ENCODE measurements at regions not wholly inside any gene's neighbourhood (a gene's known extent, or its start where the extent isn't known, plus 50 kb on each side); places are given as distances from the start of the nearest gene placed in this dataset.
A peak's percentile ranks its signal among the peaks of the same experiment; 100 is the strongest.

DNA sequence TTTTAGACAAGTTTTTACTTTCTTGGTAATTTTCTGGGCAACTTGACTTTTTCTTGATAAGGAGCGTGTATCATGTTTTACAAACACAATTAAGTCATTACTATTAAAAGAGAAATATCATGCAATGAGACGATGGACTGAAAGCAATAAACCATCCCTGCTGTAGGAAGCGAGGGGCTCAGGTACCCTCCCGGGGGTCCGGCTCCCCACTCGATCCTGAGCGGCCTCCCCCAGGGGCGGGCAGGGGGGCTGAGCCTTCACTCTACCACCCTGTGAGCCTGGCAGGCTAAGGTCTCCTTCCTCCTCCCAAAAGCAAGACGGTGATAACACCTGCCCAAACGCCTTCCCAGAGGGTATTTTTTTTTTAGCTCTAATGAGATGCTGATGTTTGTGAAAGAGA is 51.8 kb upstream of the ADGRA1 start:
- DNase-seq (no peak), ATAC-seq (no peak)
- H3K9me3 ChIP-seq (ENCODE audit: control insufficient read depth, insufficient read depth, low read length), result no peaks in the 10 kb centered on the region
- H3K27me3 ChIP-seq (ENCODE audit: control insufficient read depth, insufficient read depth, low read length), result no peaks in the 10 kb centered on the region
- peaks cover 15 to 23% of the 10 kb centered on the region in 2 donors for H3K27me3 Mint-ChIP-seq (ENCODE audit: low read depth in 2 of 2)
- H3K36me3 ChIP-seq (ENCODE audit: control insufficient read depth, insufficient read depth, low read length), result no peaks in the 10 kb centered on the region
- peaks cover 17% of the 10 kb centered on the region for H3K4me1 ChIP-seq (ENCODE audit: control insufficient read depth, insufficient read depth, low read length)
- no peak overlapping the region for H3K27ac ChIP-seq (ENCODE audit: low read length)
- H3K36me3 Mint-ChIP-seq, result no peaks in the 10 kb centered on the region
- no peak overlapping the region for H3K4me3 ChIP-seq (ENCODE audit: low read length)
- TF ChIP-seq CTCF (IDR thresholded peaks at IDR 0.05), result no peak
- intact Hi-C loops (cut with micrococcal nuclease), result no loop called here
- no peaks in the 10 kb centered on the region for H3K9me3 Mint-ChIP-seq
- 74% methylated on average over 9 of the region's 10 CpGs for WGBS (ENCODE audit: insufficient coverage)
- H3K4me3 Mint-ChIP-seq, result no peak overlapping the region
- no peak overlapping the region for H3K27ac Mint-ChIP-seq
- H3K4me1 Mint-ChIP-seq, result peaks cover 12 to 21% of the 10 kb centered on the region in 2 donors

- no peaks in the 10 kb centered on the region for H3K9me3 ChIP-seq (ENCODE audit: control insufficient read depth, insufficient read depth, low read length)
- H3K4me1 ChIP-seq (ENCODE audit: control insufficient read depth, insufficient read depth, low read length), result peaks cover 17% of the 10 kb centered on the region
- Mint-ChIP-seq H3K4me3 (no peak overlapping the region), H3K27me3 (ENCODE audit: low read depth in 2 of 2) (peaks cover 15 to 23% of the 10 kb centered on the region in 2 donors), H3K27ac (peak overlapping the region in 1 of 2 donors; percentile 34), H3K36me3 (no peaks in the 10 kb centered on the region), H3K4me1 (peaks cover 12 to 21% of the 10 kb centered on the region in 2 donors), H3K9me3 (no peaks in the 10 kb centered on the region)
- 71% methylated on average over 10 of the region's 10 CpGs for WGBS (ENCODE audit: insufficient coverage)
- DNase-seq (no peak), ATAC-seq (no peak)
- intact Hi-C loops (cut with micrococcal nuclease), result no loop called here
- H3K4me3 ChIP-seq (ENCODE audit: low read length), result no peak overlapping the region
- H3K27me3 ChIP-seq (ENCODE audit: control insufficient read depth, insufficient read depth, low read length), result no peaks in the 10 kb centered on the region
- H3K36me3 ChIP-seq (ENCODE audit: control insufficient read depth, insufficient read depth, low read length), result no peaks in the 10 kb centered on the region
- no peak for TF ChIP-seq CTCF (IDR thresholded peaks at IDR 0.05)
- H3K27ac ChIP-seq (ENCODE audit: low read length), result no peak overlapping the region
Observed at GRCh38 chr10:133034762-133035161, 53.0 kb upstream of the ADGRA1 start.

DNA sequence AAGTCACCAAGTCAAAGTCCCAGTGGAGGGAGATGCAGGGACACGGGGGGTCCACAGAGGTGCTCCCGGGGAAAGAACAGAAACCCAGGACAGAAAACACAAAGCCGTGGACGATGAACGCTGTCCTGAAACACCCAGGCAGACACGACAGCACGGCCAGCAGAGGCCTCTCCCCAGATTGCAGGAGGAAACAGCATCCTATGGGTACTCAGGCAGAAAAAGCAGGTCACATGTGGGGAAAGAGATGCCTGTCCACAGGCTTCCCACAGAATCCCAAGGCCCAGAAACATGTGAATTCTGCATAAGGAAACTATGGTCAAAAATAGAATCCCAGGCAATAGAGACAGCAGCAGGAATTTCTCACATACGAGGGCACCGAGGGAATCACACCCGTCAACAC is 53.6 kb upstream of the ADGRA1 start:
- peaks cover 17% of the 10 kb centered on the region for H3K4me1 ChIP-seq (ENCODE audit: control insufficient read depth, insufficient read depth, low read length)
- 95% methylated on average over 10 of the region's 10 CpGs for WGBS (ENCODE audit: insufficient coverage)
- no peak overlapping the region for H3K4me3 Mint-ChIP-seq

More for the DNA sequence above, 53.6 kb upstream of the ADGRA1 start:
- no peaks in the 10 kb centered on the region for H3K9me3 Mint-ChIP-seq
- intact Hi-C loops (cut with micrococcal nuclease), result no loop called here
- peaks cover 4% of the 10 kb centered on the region for H3K27me3 ChIP-seq (ENCODE audit: control insufficient read depth, insufficient read depth, low read length)
- no peaks in the 10 kb centered on the region for H3K36me3 ChIP-seq (ENCODE audit: control insufficient read depth, insufficient read depth, low read length)
- H3K4me3 ChIP-seq (ENCODE audit: low read length), result no peak overlapping the region
- no peaks in the 10 kb centered on the region for H3K9me3 ChIP-seq (ENCODE audit: control insufficient read depth, insufficient read depth, low read length)
- peaks cover 15 to 23% of the 10 kb centered on the region in 2 donors for H3K27me3 Mint-ChIP-seq (ENCODE audit: low read depth in 2 of 2)
- no peak overlapping the region for H3K27ac ChIP-seq (ENCODE audit: low read length)
- no peak overlapping the region for H3K27ac Mint-ChIP-seq
- DNase-seq (no peak), ATAC-seq (no peak)
- TF ChIP-seq CTCF (IDR thresholded peaks at IDR 0.05), result no peak
- H3K36me3 Mint-ChIP-seq, result no peaks in the 10 kb centered on the region
- H3K4me1 Mint-ChIP-seq, result peaks cover 12 to 21% of the 10 kb centered on the region in 2 donors
